Sigmoid colon (tissue), 4 donors: ENCODE measurements at regions not wholly inside any gene's neighbourhood (a gene's known extent, or its start where the extent isn't known, plus 50 kb on each side); places are given as distances from the start of the nearest gene placed in this dataset.

ENCODE experiments used
- CTCF ChIP-seq, 4 experiments: fragments of 450-650 bp in 3 of 4; fragments of 200-600 bp in 1 of 4; IDR thresholded peaks; one replicate each; pipeline ENCODE4 v1.5.1; 2016 to 2019; ENCODE audit warnings: antibody characterized with exemption in 4 of 4, mild to moderate bottlenecking in 3 of 4, moderate library complexity in 2 of 4
- EP300 ChIP-seq, 4 donors: sonication (generic); formaldehyde crosslinking; IDR thresholded peaks; one replicate each; pipeline ENCODE4 v1.6.1; 2017; ENCODE audit warnings: antibody characterized with exemption in 4 of 4
- POLR2AphosphoS5 ChIP-seq, 4 donors: sonication (generic); formaldehyde crosslinking; IDR thresholded peaks; one replicate each; pipeline ENCODE4 v1.6.1; 2017; ENCODE audit warnings: antibody characterized with exemption in 4 of 4

- no peak for TF ChIP-seq CTCF (IDR thresholded peaks at IDR 0.05)
- no peak for TF ChIP-seq EP300 (IDR thresholded peaks at IDR 0.05)
- no peak for TF ChIP-seq POLR2AphosphoS5 (IDR thresholded peaks at IDR 0.05)
These were observed 567.0 kb upstream of the SGCD start for GRCh38 chr5:155759984-155760383.
